BE2C (cell line): ENCODE measurements at regions not wholly inside any gene's neighbourhood (a gene's known extent, or its start where the extent isn't known, plus 50 kb on each side); places are given as distances from the start of the nearest gene placed in this dataset.

ENCODE experiments used
- DNase-seq: peaks from one replicate; pipeline ENCODE4 v3.0.0-alpha.2; 2020
- H3K27me3 ChIP-seq: fragments of 250-450 bp; sonication (Bioruptor Pico); 2 replicates; pipeline ENCODE4 v1.5.1; 2020; ENCODE audit warnings: mild to moderate bottlenecking
- H3K36me3 ChIP-seq: fragments of 250-450 bp; sonication (Bioruptor Pico); 2 replicates; pipeline ENCODE4 v1.5.1; 2020; ENCODE audit warnings: mild to moderate bottlenecking
- H3K4me1 ChIP-seq: fragments of 250-450 bp; sonication (Bioruptor Pico); 2 replicates; pipeline ENCODE4 v1.5.1; 2020
- H3K4me3 ChIP-seq: 2 replicates; pipeline ENCODE4 v1.5.1; 2011; ENCODE audit warnings: low read depth, low read length
- H3K9me3 ChIP-seq: fragments of 250-450 bp; sonication (Bioruptor Pico); 2 replicates; pipeline ENCODE4 v1.5.1; 2020
- CTCF ChIP-seq: IDR thresholded peaks from 2 replicates; pipeline ENCODE4 v1.5.1; 2012; ENCODE audit warnings: mild to moderate bottlenecking, low read depth, low read length

- Histone ChIP-seq H3K9me3 (no peaks in the 10 kb centered on the region), H3K4me3 (no peak overlapping the region), H3K36me3 (no peaks in the 10 kb centered on the region), H3K4me1 (no peaks in the 10 kb centered on the region), H3K27me3 (no peaks in the 10 kb centered on the region)
- no peak for DNase-seq
- no peak for TF ChIP-seq CTCF
These were observed 379.7 kb downstream of the ARL6IP6 start for GRCh38 chr2:153098073-153098472.

- TF ChIP-seq CTCF = no peak
- no peak overlapping the region for H3K4me3 ChIP-seq
- H3K4me1 ChIP-seq = no peaks in the 10 kb centered on the region
- no peaks in the 10 kb centered on the region for H3K27me3 ChIP-seq
- H3K36me3 ChIP-seq = no peaks in the 10 kb centered on the region
- no peak for DNase-seq
- no peaks in the 10 kb centered on the region for H3K9me3 ChIP-seq
These were observed 377.9 kb downstream of the ARL6IP6 start for GRCh38 chr2:153096272-153096671.

- Histone ChIP-seq H3K9me3 (no peaks in the 10 kb centered on the region), H3K27me3 (no peaks in the 10 kb centered on the region), H3K4me3 (no peak overlapping the region), H3K4me1 (no peaks in the 10 kb centered on the region), H3K36me3 (no peaks in the 10 kb centered on the region)
- DNase-seq = no peak
- TF ChIP-seq CTCF = no peak
These were observed 372.9 kb downstream of the ARL6IP6 start for GRCh38 chr2:153091344-153091743.

GRCh38 chr2:153079315-153079714 lies 360.9 kb downstream of the ARL6IP6 start:
- Histone ChIP-seq H3K4me1 (no peaks in the 10 kb centered on the region), H3K27me3 (no peaks in the 10 kb centered on the region), H3K36me3 (no peaks in the 10 kb centered on the region), H3K4me3 (no peak overlapping the region), H3K9me3 (no peaks in the 10 kb centered on the region)
- TF ChIP-seq CTCF = no peak
- DNase-seq = no peak

GRCh38 chr2:153077311-153077710 lies 358.9 kb downstream of the ARL6IP6 start:
- TF ChIP-seq CTCF = no peak
- no peak for DNase-seq
- Histone ChIP-seq H3K4me1 (no peaks in the 10 kb centered on the region), H3K9me3 (no peaks in the 10 kb centered on the region), H3K36me3 (no peaks in the 10 kb centered on the region), H3K4me3 (no peak overlapping the region), H3K27me3 (no peaks in the 10 kb centered on the region)

- Histone ChIP-seq H3K9me3 (no peaks in the 10 kb centered on the region), H3K27me3 (no peaks in the 10 kb centered on the region), H3K4me3 (no peak overlapping the region), H3K36me3 (no peaks in the 10 kb centered on the region), H3K4me1 (no peaks in the 10 kb centered on the region)
- TF ChIP-seq CTCF = no peak
- DNase-seq = no peak
These were observed 355.8 kb downstream of the ARL6IP6 start for GRCh38 chr2:153074207-153074606.
